ENCODE measurements at regions not wholly inside any gene's neighbourhood (a gene's known extent, or its start where the extent isn't known, plus 50 kb on each side); places are given as distances from the start of the nearest gene placed in this dataset.

DNA sequence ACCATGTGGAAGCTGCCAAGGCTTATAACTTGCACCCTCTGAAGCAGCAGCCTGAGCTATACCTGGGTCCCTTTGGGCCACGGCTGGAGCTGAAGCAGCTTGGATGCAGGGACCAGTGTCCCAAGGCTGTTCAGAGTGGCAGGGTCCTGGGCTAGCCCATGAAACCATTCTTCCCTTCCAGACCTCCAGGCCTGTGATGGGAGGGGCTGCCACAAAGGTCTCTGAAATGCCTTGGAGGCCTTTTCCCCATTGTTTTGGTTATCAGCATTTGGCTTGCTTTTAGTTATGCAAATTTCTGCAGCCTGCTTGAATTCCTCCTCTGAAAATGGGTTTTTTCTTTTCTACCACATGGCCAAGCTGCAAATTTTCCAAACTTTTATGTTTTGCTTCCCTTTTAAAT is 433.7 kb upstream of the ACO1 start:
- H3T11ph ChIP-seq (ENCODE audit: low read length) = no peak overlapping the region
- H4K20me1 ChIP-seq (ENCODE audit: control insufficient read depth, insufficient read depth, insufficient read length) = no peaks in the 10 kb centered on the region
- no peak overlapping the region for H3K4ac ChIP-seq (ENCODE audit: low read depth, low read length)
- H3K4me2 ChIP-seq (ENCODE audit: insufficient read depth, insufficient read length, low read length) = no peak overlapping the region
- H3K79me1 ChIP-seq (ENCODE audit: insufficient read depth, low read depth, low read length, poor library complexity, severe bottlenecking) = no peaks in the 10 kb centered on the region
- peaks cover 40 to 42% of the 10 kb centered on the region in 2 experiments for H3K9me3 Mint-ChIP-seq
- H3K23ac ChIP-seq (ENCODE audit: insufficient read length, low read depth, low read length) = no peak overlapping the region
- H2BK5ac ChIP-seq (ENCODE audit: insufficient read length, low read length) = no peak overlapping the region
- no peaks in the 10 kb centered on the region for H3K27me3 ChIP-seq (ENCODE audit: insufficient read depth, low read length)
- H3K14ac ChIP-seq (ENCODE audit: insufficient read depth, low read length) = no peak overlapping the region
- TF ChIP-seq, protein P1, sequence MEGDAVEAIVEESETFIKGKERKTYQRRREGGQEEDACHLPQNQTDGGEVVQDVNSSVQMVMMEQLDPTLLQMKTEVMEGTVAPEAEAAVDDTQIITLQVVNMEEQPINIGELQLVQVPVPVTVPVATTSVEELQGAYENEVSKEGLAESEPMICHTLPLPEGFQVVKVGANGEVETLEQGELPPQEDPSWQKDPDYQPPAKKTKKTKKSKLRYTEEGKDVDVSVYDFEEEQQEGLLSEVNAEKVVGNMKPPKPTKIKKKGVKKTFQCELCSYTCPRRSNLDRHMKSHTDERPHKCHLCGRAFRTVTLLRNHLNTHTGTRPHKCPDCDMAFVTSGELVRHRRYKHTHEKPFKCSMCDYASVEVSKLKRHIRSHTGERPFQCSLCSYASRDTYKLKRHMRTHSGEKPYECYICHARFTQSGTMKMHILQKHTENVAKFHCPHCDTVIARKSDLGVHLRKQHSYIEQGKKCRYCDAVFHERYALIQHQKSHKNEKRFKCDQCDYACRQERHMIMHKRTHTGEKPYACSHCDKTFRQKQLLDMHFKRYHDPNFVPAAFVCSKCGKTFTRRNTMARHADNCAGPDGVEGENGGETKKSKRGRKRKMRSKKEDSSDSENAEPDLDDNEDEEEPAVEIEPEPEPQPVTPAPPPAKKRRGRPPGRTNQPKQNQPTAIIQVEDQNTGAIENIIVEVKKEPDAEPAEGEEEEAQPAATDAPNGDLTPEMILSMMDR (conservative IDR thresholded peaks at IDR 0.05) = no peak
- no peak overlapping the region for H2AK5ac ChIP-seq (ENCODE audit: insufficient read length, low read length)
- H2AFZ ChIP-seq (ENCODE audit: low read length) = no peak overlapping the region
- H2BK120ac ChIP-seq (ENCODE audit: low read depth, low read length, poor library complexity, severe bottlenecking) = no peak overlapping the region
- no CpG with 5 or more reads among the region's 1 CpG for WGBS (ENCODE audit: extremely low coverage, insufficient read length, low lambda C conversion rate)
- H2BK15ac ChIP-seq (ENCODE audit: low read depth, low read length) = no peak overlapping the region
- no peak overlapping the region for H4K5ac ChIP-seq (ENCODE audit: insufficient read length, low read depth, low read length)
- no peaks in the 10 kb centered on the region for H3K23me2 ChIP-seq (ENCODE audit: insufficient read length, low read depth, low read length, poor library complexity, severe bottlenecking)
- no peak overlapping the region for H4K91ac ChIP-seq (ENCODE audit: insufficient read length, low read depth, low read length)
- H3K9ac ChIP-seq (ENCODE audit: extremely low read depth, insufficient read length, low read length) = no peak overlapping the region
- no peak overlapping the region for H2BK20ac ChIP-seq (ENCODE audit: low read depth, low read length, poor library complexity, severe bottlenecking)
- no peaks in the 10 kb centered on the region for H3K4me1 ChIP-seq (ENCODE audit: insufficient read depth, low read length)
- no peak overlapping the region for H2BK12ac ChIP-seq (ENCODE audit: insufficient read length, low read depth, low read length)
- H3K27ac ChIP-seq (ENCODE audit: insufficient read length, low read depth, low read length) = no peak overlapping the region
- no peaks in the 10 kb centered on the region for H3K79me2 ChIP-seq (ENCODE audit: insufficient read depth, low read length)
- peaks cover 13% of the 10 kb centered on the region for H3K9me3 ChIP-seq (ENCODE audit: control insufficient read depth, low read depth, low read length)
- no peak overlapping the region; a peak in 1 of 7 replicates for H3K27ac Mint-ChIP-seq
- no peak overlapping the region for H4K8ac ChIP-seq (replicated peaks; ENCODE audit: insufficient read length, low read depth, low read length)
- H3K18ac ChIP-seq (ENCODE audit: insufficient read length, low read depth, low read length) = no peak overlapping the region
- no peaks in the 10 kb centered on the region for H3K27me3 Mint-ChIP-seq (ENCODE audit: low read depth)
- peaks cover 19 to 31% (median 30%) of the 10 kb centered on the region in 3 experiments for H3K36me3 Mint-ChIP-seq (ENCODE audit: insufficient read depth in 1 of 3, low read depth in 3 of 3)
- peaks cover 4% of the 10 kb centered on the region in 2 experiments for H3K4me1 Mint-ChIP-seq
- no peak overlapping the region for H3K56ac ChIP-seq (ENCODE audit: insufficient read length, low read depth, low read length)
- peak; percentile 31 for DNase-seq
- no peak overlapping the region for H3K4me3 Mint-ChIP-seq

All from H9 (cell line).